HCT116 (cell line): ENCODE measurements at regions not wholly inside any gene's neighbourhood (a gene's known extent, or its start where the extent isn't known, plus 50 kb on each side); places are given as distances from the start of the nearest gene placed in this dataset.

Experiments used
- ATAC-seq: fragments of 200-7000 bp; cut with Tn5 transposase; 2 replicates; pipeline ENCODE4 v1.9.1; 2020; ENCODE audit warnings: mild to moderate bottlenecking, moderate library complexity
- BruUV-seq: library from RNA; stranded (reverse); fragments of 400-500 nt; replicated peaks from 2 replicates; lab custom pipeline; 2021; lab: Mats Ljungman, UMichigan
- CTCF ChIA-PET: fragments of 300-600 bp; sonication (Branson Sonifier 250); formaldehyde crosslinking; loops from one replicate; lab custom pipeline; 2021; ENCODE audit warnings: antibody characterized with exemption; lab: Charles Lee
- POLR2A ChIA-PET: fragments of 300-600, 350-600 bp; sonication (Branson Sonifier 250); formaldehyde crosslinking; loops from one replicate; lab custom pipeline; 2021; ENCODE audit warnings: antibody characterized with exemption; lab: Charles Lee
- RAD21 ChIA-PET, 2 experiments: fragments of 300-600 bp; sonication (Branson Sonifier 250); formaldehyde crosslinking; loops; one replicate each; lab custom pipeline; 2023; ENCODE audit warnings: low total read pairs in 2 of 2; ENCODE audit not compliant: uncharacterized antibody in 2 of 2, unreplicated experiment in 2 of 2, low non-redundant PET in 1 of 2; lab: Charles Lee
- DNase-seq: peaks from one replicate; pipeline ENCODE4 v3.0.0-alpha.2; 2010; ENCODE audit warnings: low read depth, low spot score
- H2AFZ ChIP-seq: fragments of 200-600 bp; shearing (Covaris generic), sonication (generic); 2 replicates; pipeline ENCODE4 v1.6.1; 2017; ENCODE audit warnings: low read depth, mixed run types, mixed read lengths, antibody characterized with exemption, low read length; ENCODE audit not compliant: poor library complexity, severe bottlenecking
- H3K27ac ChIP-seq: 2 replicates; pipeline ENCODE4 v1.5.1; 2012; ENCODE audit warnings: low read depth, low read length
- H3K27me3 ChIP-seq: fragments of 200-600 bp; sonication (generic); 2 replicates; pipeline ENCODE4 v1.6.1; 2016; ENCODE audit warnings: mixed run types, low read length, mixed read lengths; ENCODE audit not compliant: insufficient read depth
- H3K36me3 ChIP-seq, 2 experiments: fragments of 200-500 bp in 1 of 2; fragments of 200-600 bp in 1 of 2; sonication (Bioruptor generic) in 1 of 2; sonication (generic) in 1 of 2; 2 replicates each; pipeline versions ENCODE4 v1.5.1 to v1.6.1; 2014 to 2016; ENCODE audit warnings: low read length in 2 of 2, inconsistent platforms in 1 of 2, mixed read lengths in 1 of 2, mixed run types in 1 of 2; ENCODE audit not compliant: insufficient read depth in 2 of 2, control insufficient read depth in 1 of 2
- H3K4me1 ChIP-seq, 2 experiments: fragments of 200-600 bp in 1 of 2; sonication (generic) in 1 of 2; 2 replicates each; pipeline versions ENCODE4 v1.5.1 to v1.6.1; 2012 to 2017; ENCODE audit warnings: low read length in 2 of 2, inconsistent platforms in 1 of 2, mild to moderate bottlenecking in 1 of 2, mixed read lengths in 1 of 2, mixed run types in 1 of 2, moderate library complexity in 1 of 2; ENCODE audit not compliant: insufficient read depth in 2 of 2, control insufficient read depth in 1 of 2
- H3K4me2 ChIP-seq: fragments of 200-600 bp; sonication (generic); 2 replicates; pipeline ENCODE4 v1.6.1; 2017; ENCODE audit warnings: mixed run types, low read length, mixed read lengths
- H3K4me3 ChIP-seq, 2 experiments: fragments of 200-600 bp in 1 of 2; sonication (generic) in 1 of 2; replicated peaks in 1 of 2; 2 replicates each; pipeline ENCODE4 v1.5.1; 2011 to 2016; ENCODE audit warnings: low read length in 2 of 2, control low read depth in 1 of 2, low read depth in 1 of 2, mild to moderate bottlenecking in 1 of 2, mixed read lengths in 1 of 2, mixed run types in 1 of 2
- H3K79me2 ChIP-seq: fragments of 200-600 bp; sonication (generic); 2 replicates; pipeline ENCODE4 v1.6.1; 2017; ENCODE audit warnings: mild to moderate bottlenecking, mixed run types, low read length, moderate library complexity, mixed read lengths; ENCODE audit not compliant: insufficient read depth
- H3K9ac ChIP-seq: fragments of 200-600 bp; sonication (generic); 2 replicates; pipeline ENCODE4 v1.6.1; 2016; ENCODE audit warnings: low read length, mixed read lengths
- H3K9me2 ChIP-seq: fragments of 200-600 bp; sonication (generic), shearing (Covaris generic); 2 replicates; pipeline ENCODE4 v1.6.1; 2017; ENCODE audit warnings: mixed run types, mild to moderate bottlenecking, moderate library complexity; ENCODE audit not compliant: insufficient read depth
- H3K9me3 ChIP-seq, 2 experiments: fragments of 200-500 bp in 1 of 2; fragments of 200-600 bp in 1 of 2; sonication (Bioruptor generic) in 1 of 2; sonication (generic) in 1 of 2; 2 replicates each; pipeline ENCODE4 v1.6.1; 2014 to 2017; ENCODE audit warnings: low read length in 2 of 2, mixed read lengths in 2 of 2, inconsistent platforms in 1 of 2, low read depth in 1 of 2, mild to moderate bottlenecking in 1 of 2, mixed run types in 1 of 2, moderate library complexity in 1 of 2; ENCODE audit not compliant: control insufficient read depth in 1 of 2, insufficient read depth in 1 of 2
- H4K20me1 ChIP-seq: fragments of 200-600 bp; sonication (generic), shearing (Covaris generic); 2 replicates; pipeline ENCODE4 v1.6.1; 2017; ENCODE audit warnings: mixed run types, mild to moderate bottlenecking, moderate library complexity; ENCODE audit not compliant: insufficient read depth
- CBX3 ChIP-seq: IDR thresholded peaks from 2 replicates; pipeline ENCODE4 v1.6.1; 2012; ENCODE audit warnings: low read depth
- CEBPB ChIP-seq: IDR thresholded peaks from 2 replicates; pipeline ENCODE4 v1.6.1; 2012; ENCODE audit warnings: low read depth
- EGR1 ChIP-seq: IDR thresholded peaks from 2 replicates; pipeline ENCODE4 v1.6.1; 2012; ENCODE audit warnings: low read depth
- EZH2phosphoT487 ChIP-seq: fragments of 200-600 bp; IDR thresholded peaks from 2 replicates; pipeline ENCODE4 v1.6.1; 2018; ENCODE audit warnings: antibody characterized with exemption, borderline replicate concordance
- FOSL1 ChIP-seq: IDR thresholded peaks from 2 replicates; pipeline ENCODE4 v1.6.1; 2012; ENCODE audit warnings: low read depth
- JUND ChIP-seq: IDR thresholded peaks from 2 replicates; pipeline ENCODE4 v1.6.1; 2012
- POLR2AphosphoS5 ChIP-seq: IDR thresholded peaks from 2 replicates; pipeline ENCODE4 v1.6.1; 2011; ENCODE audit warnings: mild to moderate bottlenecking, low read depth, low read length, moderate library complexity
- RAD21 ChIP-seq: IDR thresholded peaks from 2 replicates; pipeline ENCODE4 v1.6.1; 2012; ENCODE audit warnings: low read depth, mild to moderate bottlenecking
- SP1 ChIP-seq: IDR thresholded peaks from 2 replicates; pipeline ENCODE4 v1.6.1; 2012; ENCODE audit warnings: low read depth
- SRF ChIP-seq: IDR thresholded peaks from 2 replicates; pipeline ENCODE4 v1.6.1; 2012; ENCODE audit warnings: low read depth
- TCF7L2 ChIP-seq: IDR thresholded peaks from 2 replicates; pipeline ENCODE4 v1.7.0; 2011; ENCODE audit warnings: borderline replicate concordance, inconsistent platforms; ENCODE audit not compliant: insufficient read depth, insufficient read length; ENCODE audit errors: extremely low read depth
- ZFX ChIP-seq: fragments of 450-650 bp; IDR thresholded peaks from 2 replicates; pipeline ENCODE4 v1.6.1; 2017
- intact Hi-C: fragments of 100-400 bp; cut with micrococcal nuclease; formaldehyde crosslinking; loops from 2 replicates; pipeline ENCODE4 v1.10.0; 2022
- TF ChIP-seq, protein P1 (sequence below), 3 experiments: fragments of 200-600 bp in 1 of 3; sonication (generic) in 1 of 3; IDR thresholded peaks in 2 of 3; conservative IDR thresholded peaks in 1 of 3; 2 replicates each; pipeline ENCODE4 v1.5.1; 2012 to 2017; ENCODE audit warnings: low read depth in 2 of 3, low read length in 2 of 3, antibody characterized with exemption in 1 of 3, borderline replicate concordance in 1 of 3, control low read depth in 1 of 3, mild to moderate bottlenecking in 1 of 3, mixed read lengths in 1 of 3, mixed run types in 1 of 3, moderate library complexity in 1 of 3; ENCODE audit not compliant: insufficient read depth in 1 of 3
- TF ChIP-seq, protein P2 (sequence below): IDR thresholded peaks from 2 replicates; pipeline ENCODE4 v1.6.1; 2011; ENCODE audit warnings: mild to moderate bottlenecking, low read length, moderate library complexity; ENCODE audit not compliant: insufficient replicate concordance; ENCODE audit errors: extremely low read depth
- TF ChIP-seq, protein P3 (sequence below): IDR thresholded peaks from 2 replicates; pipeline ENCODE4 v1.6.1; 2012; ENCODE audit warnings: low read depth

DNA sequence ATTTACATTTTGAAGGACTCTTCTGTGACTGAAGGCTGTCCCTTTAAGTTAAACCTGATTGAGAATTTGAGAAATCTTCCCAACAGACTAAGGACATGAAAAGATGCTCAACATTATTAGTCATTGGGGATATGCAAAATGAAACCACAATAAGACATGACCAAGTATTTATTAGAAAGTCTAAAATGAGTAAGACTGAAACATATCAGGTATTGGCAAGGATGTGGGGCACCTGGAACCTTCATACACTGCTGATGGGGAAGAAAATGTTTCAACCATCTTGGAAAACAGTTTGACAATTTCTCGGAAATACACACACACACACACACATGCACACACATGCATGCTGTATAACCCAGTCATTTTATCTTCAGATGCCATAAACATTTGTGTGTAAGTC is 132.1 kb upstream of the CDK6 start:
- Histone ChIP-seq H3K79me2 (no peaks in the 10 kb centered on the region), H3K27me3 (no peaks in the 10 kb centered on the region), H3K9ac (no peak overlapping the region), H3K4me3 (no peak overlapping the region), H3K36me3 (no peaks in the 10 kb centered on the region), H4K20me1 (no peaks in the 10 kb centered on the region), H3K27ac (no peak overlapping the region), H3K4me2 (no peak overlapping the region), H3K9me2 (no peaks in the 10 kb centered on the region), H3K9me3 (no peaks in the 10 kb centered on the region), H3K4me1 (no peaks in the 10 kb centered on the region), H2AFZ (no peak overlapping the region)
- DNase-seq (no peak), ATAC-seq (no peak)
- intact Hi-C loops, result no loop called here
- RAD21 ChIA-PET, result no interaction called here
- CTCF ChIA-PET, result no interaction called here
- no TSS peak for BruUV-seq
- POLR2A ChIA-PET, result no interaction called here
- TF ChIP-seq TCF7L2 (no peak), ZFX (no peak), CBX3 (no peak), EGR1 (no peak), CEBPB (no peak), EZH2phosphoT487 (no peak), FOSL1 (no peak), SRF (no peak)
- TF ChIP-seq, protein P1, sequence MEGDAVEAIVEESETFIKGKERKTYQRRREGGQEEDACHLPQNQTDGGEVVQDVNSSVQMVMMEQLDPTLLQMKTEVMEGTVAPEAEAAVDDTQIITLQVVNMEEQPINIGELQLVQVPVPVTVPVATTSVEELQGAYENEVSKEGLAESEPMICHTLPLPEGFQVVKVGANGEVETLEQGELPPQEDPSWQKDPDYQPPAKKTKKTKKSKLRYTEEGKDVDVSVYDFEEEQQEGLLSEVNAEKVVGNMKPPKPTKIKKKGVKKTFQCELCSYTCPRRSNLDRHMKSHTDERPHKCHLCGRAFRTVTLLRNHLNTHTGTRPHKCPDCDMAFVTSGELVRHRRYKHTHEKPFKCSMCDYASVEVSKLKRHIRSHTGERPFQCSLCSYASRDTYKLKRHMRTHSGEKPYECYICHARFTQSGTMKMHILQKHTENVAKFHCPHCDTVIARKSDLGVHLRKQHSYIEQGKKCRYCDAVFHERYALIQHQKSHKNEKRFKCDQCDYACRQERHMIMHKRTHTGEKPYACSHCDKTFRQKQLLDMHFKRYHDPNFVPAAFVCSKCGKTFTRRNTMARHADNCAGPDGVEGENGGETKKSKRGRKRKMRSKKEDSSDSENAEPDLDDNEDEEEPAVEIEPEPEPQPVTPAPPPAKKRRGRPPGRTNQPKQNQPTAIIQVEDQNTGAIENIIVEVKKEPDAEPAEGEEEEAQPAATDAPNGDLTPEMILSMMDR (IDR thresholded peaks at IDR 0.05 in 2 of 3, conservative IDR thresholded peaks at IDR 0.05 in 1 of 3; ENCODE audit: borderline replicate concordance in 1 of 3, insufficient read depth in 1 of 3, low read depth in 2 of 3, low read length in 2 of 3), result no peak

DNA sequence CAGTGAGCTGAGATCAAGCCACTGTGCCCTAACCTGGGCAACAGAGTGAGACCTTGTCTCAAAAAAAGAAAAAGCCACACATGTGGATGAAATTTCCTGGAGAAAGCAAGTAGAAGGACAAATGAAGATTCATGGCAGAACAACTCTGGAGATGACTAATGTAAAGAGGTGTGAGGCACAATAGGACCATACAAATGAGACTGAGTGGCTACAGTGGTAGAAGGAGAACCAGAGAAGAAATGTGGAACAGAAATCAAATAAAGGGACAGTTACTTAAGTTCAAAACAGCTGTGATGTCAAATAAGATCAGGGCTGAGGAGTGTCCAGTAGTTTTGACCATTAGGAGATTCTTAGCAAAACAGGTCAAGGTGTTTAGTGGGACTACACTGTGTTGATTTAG is 130.9 kb upstream of the CDK6 start:
- ATAC-seq, result no peak
- no peaks in the 10 kb centered on the region for H3K9me3 ChIP-seq
- no peaks in the 10 kb centered on the region for H3K4me1 ChIP-seq
- H3K4me2 ChIP-seq, result no peak overlapping the region
- no peak for DNase-seq
- H3K9me2 ChIP-seq, result no peaks in the 10 kb centered on the region; the same call in 1 of the 2 replicates
- H3K36me3 ChIP-seq, result no peaks in the 10 kb centered on the region
- no peaks in the 10 kb centered on the region for H3K79me2 ChIP-seq
- CTCF ChIA-PET, result no interaction called here
- no peak overlapping the region for H2AFZ ChIP-seq
- no peaks in the 10 kb centered on the region for H4K20me1 ChIP-seq
- RAD21 ChIA-PET, result no interaction called here
- no peaks in the 10 kb centered on the region for H3K27me3 ChIP-seq
- no peak overlapping the region for H3K27ac ChIP-seq
- intact Hi-C loops, result no loop called here
- POLR2A ChIA-PET, result no interaction called here
- no peak overlapping the region for H3K9ac ChIP-seq
- no peak overlapping the region for H3K4me3 ChIP-seq
- BruUV-seq, result no TSS peak
- TF ChIP-seq RAD21 (no peak), EZH2phosphoT487 (no peak), CBX3 (no peak), SP1 (no peak), POLR2AphosphoS5 (no peak), JUND (no peak)
- TF ChIP-seq, protein P2, sequence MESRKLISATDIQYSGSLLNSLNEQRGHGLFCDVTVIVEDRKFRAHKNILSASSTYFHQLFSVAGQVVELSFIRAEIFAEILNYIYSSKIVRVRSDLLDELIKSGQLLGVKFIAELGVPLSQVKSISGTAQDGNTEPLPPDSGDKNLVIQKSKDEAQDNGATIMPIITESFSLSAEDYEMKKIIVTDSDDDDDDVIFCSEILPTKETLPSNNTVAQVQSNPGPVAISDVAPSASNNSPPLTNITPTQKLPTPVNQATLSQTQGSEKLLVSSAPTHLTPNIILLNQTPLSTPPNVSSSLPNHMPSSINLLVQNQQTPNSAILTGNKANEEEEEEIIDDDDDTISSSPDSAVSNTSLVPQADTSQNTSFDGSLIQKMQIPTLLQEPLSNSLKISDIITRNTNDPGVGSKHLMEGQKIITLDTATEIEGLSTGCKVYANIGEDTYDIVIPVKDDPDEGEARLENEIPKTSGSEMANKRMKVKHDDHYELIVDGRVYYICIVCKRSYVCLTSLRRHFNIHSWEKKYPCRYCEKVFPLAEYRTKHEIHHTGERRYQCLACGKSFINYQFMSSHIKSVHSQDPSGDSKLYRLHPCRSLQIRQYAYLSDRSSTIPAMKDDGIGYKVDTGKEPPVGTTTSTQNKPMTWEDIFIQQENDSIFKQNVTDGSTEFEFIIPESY, result no peak
- TF ChIP-seq, protein P3, sequence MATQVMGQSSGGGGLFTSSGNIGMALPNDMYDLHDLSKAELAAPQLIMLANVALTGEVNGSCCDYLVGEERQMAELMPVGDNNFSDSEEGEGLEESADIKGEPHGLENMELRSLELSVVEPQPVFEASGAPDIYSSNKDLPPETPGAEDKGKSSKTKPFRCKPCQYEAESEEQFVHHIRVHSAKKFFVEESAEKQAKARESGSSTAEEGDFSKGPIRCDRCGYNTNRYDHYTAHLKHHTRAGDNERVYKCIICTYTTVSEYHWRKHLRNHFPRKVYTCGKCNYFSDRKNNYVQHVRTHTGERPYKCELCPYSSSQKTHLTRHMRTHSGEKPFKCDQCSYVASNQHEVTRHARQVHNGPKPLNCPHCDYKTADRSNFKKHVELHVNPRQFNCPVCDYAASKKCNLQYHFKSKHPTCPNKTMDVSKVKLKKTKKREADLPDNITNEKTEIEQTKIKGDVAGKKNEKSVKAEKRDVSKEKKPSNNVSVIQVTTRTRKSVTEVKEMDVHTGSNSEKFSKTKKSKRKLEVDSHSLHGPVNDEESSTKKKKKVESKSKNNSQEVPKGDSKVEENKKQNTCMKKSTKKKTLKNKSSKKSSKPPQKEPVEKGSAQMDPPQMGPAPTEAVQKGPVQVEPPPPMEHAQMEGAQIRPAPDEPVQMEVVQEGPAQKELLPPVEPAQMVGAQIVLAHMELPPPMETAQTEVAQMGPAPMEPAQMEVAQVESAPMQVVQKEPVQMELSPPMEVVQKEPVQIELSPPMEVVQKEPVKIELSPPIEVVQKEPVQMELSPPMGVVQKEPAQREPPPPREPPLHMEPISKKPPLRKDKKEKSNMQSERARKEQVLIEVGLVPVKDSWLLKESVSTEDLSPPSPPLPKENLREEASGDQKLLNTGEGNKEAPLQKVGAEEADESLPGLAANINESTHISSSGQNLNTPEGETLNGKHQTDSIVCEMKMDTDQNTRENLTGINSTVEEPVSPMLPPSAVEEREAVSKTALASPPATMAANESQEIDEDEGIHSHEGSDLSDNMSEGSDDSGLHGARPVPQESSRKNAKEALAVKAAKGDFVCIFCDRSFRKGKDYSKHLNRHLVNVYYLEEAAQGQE, result no peak
